NCI-H446 treated with DMSO at 0.1 percent for 48 hours (cell line): ENCODE measurements at regions not wholly inside any gene's neighbourhood (a gene's known extent, or its start where the extent isn't known, plus 50 kb on each side); places are given as distances from the start of the nearest gene placed in this dataset.

Source experiments
- DNase-seq: peaks from one replicate; lab custom pipeline; 2025; lab: John Stamatoyannopoulos, UW

GRCh38 chr11:27771516-27771915, 71.3 kb upstream of the BDNF start:
- no peak for DNase-seq

- DNase-seq = no peak
These were observed 70.3 kb upstream of the BDNF start for GRCh38 chr11:27770576-27770975.

- no peak for DNase-seq
These were observed 63.5 kb upstream of the BDNF start for GRCh38 chr11:27763736-27764135.

GRCh38 chr11:27761356-27761755, 61.1 kb upstream of the BDNF start:
- DNase-seq = no peak

- peak; percentile 43 for DNase-seq
These were observed 57.7 kb upstream of the BDNF start for GRCh38 chr11:27757953-27758352.

GRCh38 chr11:27754035-27755017, 54.1 kb upstream of the BDNF start:
- DNase-seq = no peak
